ENCODE measurements at regions not wholly inside any gene's neighbourhood (a gene's known extent, or its start where the extent isn't known, plus 50 kb on each side); places are given as distances from the start of the nearest gene placed in this dataset.
"Not testable (repeated sequence)": the region's sequence is repeated elsewhere in the genome, so short reads cannot be mapped to it uniquely, and the experiment has no call there.

- H3K9me3 ChIP-seq (ENCODE audit: control insufficient read depth, low read length, poor library complexity, severe bottlenecking), result no peaks in the 10 kb centered on the region
- no peak overlapping the region for H3K4me3 Mint-ChIP-seq
- no peak overlapping the region for H3K27ac Mint-ChIP-seq
- DNase-seq, result no peak
- ATAC-seq, result no peak
- H3K4me1 Mint-ChIP-seq, result no peaks in the 10 kb centered on the region
- no peaks in the 10 kb centered on the region for H3K27me3 Mint-ChIP-seq
- no peaks in the 10 kb centered on the region for H3K36me3 Mint-ChIP-seq (ENCODE audit: low read depth)
These were observed 206.5 kb upstream of the ANO5 start for GRCh38 chr11:21986361-21986760.

- Mint-ChIP-seq H3K4me3 (no peak overlapping the region), H3K36me3 (ENCODE audit: low read depth) (no peaks in the 10 kb centered on the region), H3K27me3 (no peaks in the 10 kb centered on the region), H3K27ac (no peak overlapping the region), H3K4me1 (no peaks in the 10 kb centered on the region)
- H3K9me3 ChIP-seq (ENCODE audit: control insufficient read depth, low read length, poor library complexity, severe bottlenecking), result no peaks in the 10 kb centered on the region
- ATAC-seq (no peak), DNase-seq (no peak)
These were observed 205.6 kb upstream of the ANO5 start for GRCh38 chr11:21987261-21987660.

GRCh38 chr11:21988477-21988876 lies 204.4 kb upstream of the ANO5 start:
- Mint-ChIP-seq H3K4me1 (no peaks in the 10 kb centered on the region), H3K27me3 (no peaks in the 10 kb centered on the region), H3K27ac (no peak overlapping the region), H3K36me3 (ENCODE audit: low read depth) (no peaks in the 10 kb centered on the region), H3K4me3 (no peak overlapping the region)
- H3K9me3 ChIP-seq (ENCODE audit: control insufficient read depth, low read length, poor library complexity, severe bottlenecking), result no peaks in the 10 kb centered on the region
- ATAC-seq (no peak), DNase-seq (no peak)

DNA sequence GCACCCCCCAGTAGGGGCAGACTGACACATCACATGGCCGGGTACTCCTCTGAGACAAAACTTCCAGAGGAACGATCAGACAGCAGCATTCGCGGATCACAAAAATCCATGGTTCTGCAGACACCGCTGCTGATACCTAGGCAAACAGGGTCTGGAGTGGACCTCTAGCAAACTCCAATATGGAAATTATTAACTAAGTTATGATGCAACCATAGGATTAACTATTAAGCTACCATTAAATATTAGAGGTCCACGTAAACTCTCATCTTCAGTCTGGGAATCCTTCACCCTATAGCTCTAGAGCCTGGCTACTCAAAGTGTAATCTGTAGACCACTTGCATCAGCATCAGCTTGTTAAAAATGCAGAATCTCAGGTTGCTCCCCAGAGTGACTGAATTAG lies 191.1 kb upstream of the ANO5 start:
- not testable (repeated sequence) for H3K36me3 Mint-ChIP-seq (ENCODE audit: low read depth); DNase-seq; H3K9me3 ChIP-seq (ENCODE audit: control insufficient read depth, low read length, poor library complexity, severe bottlenecking); ATAC-seq; H3K27me3 Mint-ChIP-seq; H3K4me1 Mint-ChIP-seq; H3K27ac Mint-ChIP-seq; H3K4me3 Mint-ChIP-seq

DNA sequence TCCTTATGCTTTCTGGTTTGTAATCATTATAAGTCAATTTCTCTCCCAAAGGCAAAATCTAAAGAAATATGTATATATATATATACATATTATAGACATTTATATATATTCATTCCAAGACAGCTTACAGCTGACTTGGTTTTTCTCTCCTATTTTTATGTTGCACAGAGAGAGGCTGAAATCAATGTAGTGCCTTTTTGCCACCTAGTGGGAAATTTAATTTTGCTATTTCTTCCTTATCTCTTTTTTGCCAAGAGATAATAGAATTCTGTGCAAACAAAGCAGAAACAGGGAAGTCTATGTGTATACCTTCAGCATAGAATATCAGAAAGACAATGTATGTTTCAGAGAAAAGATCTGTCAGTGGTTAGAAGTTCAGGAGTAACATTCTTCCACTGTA lies 186.0 kb upstream of the ANO5 start:
- no peak overlapping the region for H3K4me3 Mint-ChIP-seq
- ATAC-seq, result no peak

GRCh38 chr11:22031791-22032190 lies 161.1 kb upstream of the ANO5 start:
- Mint-ChIP-seq H3K27ac (no peak overlapping the region), H3K4me1 (no peaks in the 10 kb centered on the region), H3K36me3 (ENCODE audit: low read depth) (no peaks in the 10 kb centered on the region), H3K27me3 (no peaks in the 10 kb centered on the region), H3K4me3 (no peak overlapping the region)
- DNase-seq (no peak), ATAC-seq (no peak)
- no peaks in the 10 kb centered on the region for H3K9me3 ChIP-seq (ENCODE audit: control insufficient read depth, low read length, poor library complexity, severe bottlenecking)

More for the DNA sequence above, 186.0 kb upstream of the ANO5 start:
- no peaks in the 10 kb centered on the region for H3K9me3 ChIP-seq (ENCODE audit: control insufficient read depth, low read length, poor library complexity, severe bottlenecking)
- no peak for DNase-seq
- Mint-ChIP-seq H3K27me3 (no peaks in the 10 kb centered on the region), H3K4me1 (no peaks in the 10 kb centered on the region), H3K27ac (no peak overlapping the region), H3K36me3 (ENCODE audit: low read depth) (no peaks in the 10 kb centered on the region)

GRCh38 chr11:22037505-22037904 lies 155.4 kb upstream of the ANO5 start:
- H3K36me3 Mint-ChIP-seq (ENCODE audit: low read depth), result no peaks in the 10 kb centered on the region
- H3K9me3 ChIP-seq (ENCODE audit: control insufficient read depth, low read length, poor library complexity, severe bottlenecking), result no peaks in the 10 kb centered on the region
- H3K27me3 Mint-ChIP-seq, result no peaks in the 10 kb centered on the region
- DNase-seq, result no peak
- H3K4me1 Mint-ChIP-seq, result no peaks in the 10 kb centered on the region
- no peak for ATAC-seq
- no peak overlapping the region for H3K4me3 Mint-ChIP-seq
- no peak overlapping the region for H3K27ac Mint-ChIP-seq

DNA sequence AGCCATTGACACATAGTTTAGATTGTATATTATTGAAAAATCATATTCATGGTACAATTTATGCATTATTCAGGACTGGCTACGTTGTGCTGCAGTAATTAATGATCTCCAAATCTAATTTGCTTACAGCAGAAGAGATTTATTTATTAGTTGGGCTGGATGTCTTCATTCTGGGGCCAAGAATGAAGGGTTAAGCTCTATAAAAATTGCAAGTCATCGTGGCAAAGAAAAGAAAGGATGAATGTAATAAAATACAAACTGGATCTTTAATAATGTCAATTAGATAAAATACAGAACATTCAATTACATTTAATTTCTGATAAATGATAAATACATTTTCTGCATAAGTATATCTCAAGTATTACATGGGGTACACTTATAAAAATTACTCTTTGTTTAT lies 151.8 kb upstream of the ANO5 start:
- DNase-seq (no peak), ATAC-seq (no peak)
- H3K9me3 ChIP-seq (ENCODE audit: control insufficient read depth, low read length, poor library complexity, severe bottlenecking), result no peaks in the 10 kb centered on the region
- no peak overlapping the region for H3K4me3 Mint-ChIP-seq
- no peaks in the 10 kb centered on the region for H3K27me3 Mint-ChIP-seq
- H3K27ac Mint-ChIP-seq, result no peak overlapping the region
- no peaks in the 10 kb centered on the region for H3K4me1 Mint-ChIP-seq
- H3K36me3 Mint-ChIP-seq (ENCODE audit: low read depth), result no peaks in the 10 kb centered on the region

DNA sequence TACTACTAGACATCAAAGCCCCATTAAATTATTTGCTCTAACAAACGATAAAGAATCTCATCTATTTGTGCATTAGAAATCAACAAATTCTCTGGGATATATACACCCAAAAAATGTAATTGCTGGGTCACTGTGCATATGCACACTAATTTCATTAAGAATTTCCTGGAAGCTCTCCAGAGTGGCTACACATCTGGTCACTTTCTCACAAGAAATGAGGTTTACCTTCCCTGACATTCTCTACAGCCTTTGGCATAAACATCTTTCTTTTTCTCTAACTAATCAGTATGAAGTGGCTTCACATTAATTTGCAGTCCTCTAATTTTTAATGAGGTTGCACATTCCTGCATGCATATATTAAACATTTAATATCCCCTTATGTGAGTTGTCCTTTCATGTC lies 150.8 kb upstream of the ANO5 start:
- no peaks in the 10 kb centered on the region for H3K9me3 ChIP-seq (ENCODE audit: control insufficient read depth, low read length, poor library complexity, severe bottlenecking)
- Mint-ChIP-seq H3K27me3 (no peaks in the 10 kb centered on the region), H3K4me3 (no peak overlapping the region), H3K27ac (no peak overlapping the region), H3K4me1 (no peaks in the 10 kb centered on the region), H3K36me3 (ENCODE audit: low read depth) (no peaks in the 10 kb centered on the region)
- no peak for DNase-seq
- ATAC-seq, result no peak

GRCh38 chr11:22044126-22044525 lies 148.8 kb upstream of the ANO5 start:
- no peaks in the 10 kb centered on the region for H3K9me3 ChIP-seq (ENCODE audit: control insufficient read depth, low read length, poor library complexity, severe bottlenecking)
- Mint-ChIP-seq H3K27ac (no peak overlapping the region), H3K4me3 (no peak overlapping the region), H3K4me1 (no peaks in the 10 kb centered on the region), H3K36me3 (ENCODE audit: low read depth) (no peaks in the 10 kb centered on the region), H3K27me3 (no peaks in the 10 kb centered on the region)
- DNase-seq (no peak), ATAC-seq (no peak)

DNA sequence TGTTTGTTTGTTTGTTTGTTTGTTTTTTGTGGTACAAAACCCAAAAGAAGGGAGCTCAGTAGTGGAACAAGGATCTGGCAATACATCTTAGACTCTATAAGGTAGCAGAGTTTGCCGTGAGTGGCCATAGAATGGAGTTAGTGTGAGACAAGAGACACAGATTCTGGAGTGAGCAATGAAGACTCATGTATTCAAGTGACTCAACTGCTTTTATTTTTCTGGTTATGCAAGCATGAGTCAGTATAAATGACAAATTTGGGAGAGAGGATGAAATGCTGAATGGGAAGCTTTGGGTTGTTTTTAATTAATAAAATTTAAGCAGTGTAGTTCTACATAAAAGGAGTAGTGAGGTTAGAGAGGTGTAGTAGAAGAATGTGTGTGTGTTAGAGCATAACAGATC lies 143.6 kb upstream of the ANO5 start:
- no peak for DNase-seq
- no peaks in the 10 kb centered on the region for H3K9me3 ChIP-seq (ENCODE audit: control insufficient read depth, low read length, poor library complexity, severe bottlenecking)
- H3K4me1 Mint-ChIP-seq, result no peaks in the 10 kb centered on the region
- ATAC-seq, result no peak
- no peaks in the 10 kb centered on the region for H3K36me3 Mint-ChIP-seq (ENCODE audit: low read depth)
- H3K27ac Mint-ChIP-seq, result no peak overlapping the region
- H3K4me3 Mint-ChIP-seq, result no peak overlapping the region
- no peaks in the 10 kb centered on the region for H3K27me3 Mint-ChIP-seq

GRCh38 chr11:22065472-22065871 lies 127.4 kb upstream of the ANO5 start:
- Mint-ChIP-seq H3K27me3 (no peaks in the 10 kb centered on the region), H3K4me3 (no peak overlapping the region), H3K36me3 (ENCODE audit: low read depth) (no peaks in the 10 kb centered on the region), H3K27ac (no peak overlapping the region), H3K4me1 (no peaks in the 10 kb centered on the region)
- no peak for ATAC-seq
- no peak for DNase-seq
- no peaks in the 10 kb centered on the region for H3K9me3 ChIP-seq (ENCODE audit: control insufficient read depth, low read length, poor library complexity, severe bottlenecking)

- Mint-ChIP-seq H3K27ac (no peak overlapping the region), H3K36me3 (ENCODE audit: low read depth) (no peaks in the 10 kb centered on the region), H3K4me3 (no peak overlapping the region), H3K4me1 (no peaks in the 10 kb centered on the region), H3K27me3 (no peaks in the 10 kb centered on the region)
- H3K9me3 ChIP-seq (ENCODE audit: control insufficient read depth, low read length, poor library complexity, severe bottlenecking), result no peaks in the 10 kb centered on the region
- DNase-seq (no peak), ATAC-seq (no peak)
These were observed 123.0 kb upstream of the ANO5 start for GRCh38 chr11:22069844-22070243.

DNA sequence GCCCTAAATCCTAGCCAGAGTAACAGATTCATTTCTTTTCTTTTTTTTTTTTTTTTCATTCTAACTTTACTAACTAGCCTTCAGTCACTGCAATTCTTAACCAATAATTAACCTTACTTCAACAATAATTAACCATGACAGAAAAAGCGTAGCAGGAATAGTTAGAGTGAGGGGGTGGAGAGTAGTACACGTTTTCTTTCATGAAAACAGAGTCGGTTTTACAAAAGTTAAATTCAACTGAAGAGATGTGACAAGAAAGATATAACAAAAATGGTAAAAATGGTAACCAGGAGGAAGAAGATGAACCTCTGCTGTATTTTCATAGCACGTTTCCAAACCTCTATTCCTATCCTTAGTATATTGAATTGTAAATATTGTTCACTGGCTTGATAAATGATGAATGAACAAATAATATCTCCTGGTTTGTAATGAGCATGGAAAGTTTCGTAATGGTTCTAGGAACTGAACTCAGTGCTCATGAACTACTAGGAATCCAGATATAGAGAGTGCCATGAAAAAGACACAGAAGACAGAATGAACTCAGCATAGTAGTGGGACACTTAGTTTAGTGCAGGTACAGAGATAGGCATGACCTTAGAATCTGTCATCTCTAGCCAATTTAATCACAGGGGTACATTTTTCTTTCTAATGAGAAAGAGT lies 116.5 kb upstream of the ANO5 start:
- ATAC-seq (no peak), DNase-seq (no peak)
- H3K36me3 Mint-ChIP-seq (ENCODE audit: low read depth), result no peaks in the 10 kb centered on the region
- H3K4me1 Mint-ChIP-seq, result no peaks in the 10 kb centered on the region
- no peaks in the 10 kb centered on the region for H3K9me3 ChIP-seq (ENCODE audit: control insufficient read depth, low read length, poor library complexity, severe bottlenecking)
- no peaks in the 10 kb centered on the region for H3K27me3 Mint-ChIP-seq
- no peak overlapping the region for H3K27ac Mint-ChIP-seq
- H3K4me3 Mint-ChIP-seq, result no peak overlapping the region
